ENCODE measurements at regions not wholly inside any gene's neighbourhood (a gene's known extent, or its start where the extent isn't known, plus 50 kb on each side); places are given as distances from the start of the nearest gene placed in this dataset.

- Mint-ChIP-seq H3K4me3 (no peak overlapping the region), H3K36me3 (no peaks in the 10 kb centered on the region), H3K4me1 (ENCODE audit: low read depth) (no peaks in the 10 kb centered on the region), H3K9me3 (peaks cover 13% of the 10 kb centered on the region), H3K27ac (no peak overlapping the region), H3K27me3 (no peaks in the 10 kb centered on the region)
- ChIA-PET CTCF (interaction anchor here (0.6 kb wide), 1 partner anchor 158 kb away, joined by 6 read pairs; no protein-coding TSS in a partner anchor), POLR2A (no interaction called here)
- intact Hi-C loops (cut with micrococcal nuclease) = no loop called here
- DNase-seq = no peak
Measured at GRCh38 chr5:165460911-165461310, 1955.5 kb downstream of the MAT2B start.

GRCh38 chr5:165477546-165477945 lies 1972.1 kb downstream of the MAT2B start:
- POLR2A ChIA-PET = no interaction called here

GRCh38 chr5:165495829-165496380 lies 1990.5 kb downstream of the MAT2B start:
- ChIA-PET CTCF (no interaction called here), POLR2A (no interaction called here)
- no peaks in the 10 kb centered on the region for H3K36me3 Mint-ChIP-seq
- H3K4me3 Mint-ChIP-seq = no peak overlapping the region
- H3K4me1 Mint-ChIP-seq (ENCODE audit: low read depth) = no peaks in the 10 kb centered on the region
- peaks cover 17% of the 10 kb centered on the region for H3K9me3 Mint-ChIP-seq
- no peak overlapping the region for H3K27ac Mint-ChIP-seq
- H3K27me3 Mint-ChIP-seq = no peaks in the 10 kb centered on the region
- no peak for DNase-seq
- intact Hi-C loops (cut with micrococcal nuclease) = loop anchor here (10.0 kb wide), 1 partner anchor 1931 kb away; no protein-coding TSS in a partner anchor

More at GRCh38 chr5:165477546-165477945, 1972.1 kb downstream of the MAT2B start:
- H3K4me1 Mint-ChIP-seq (ENCODE audit: low read depth) = no peaks in the 10 kb centered on the region
- H3K27ac Mint-ChIP-seq = no peak overlapping the region
- CTCF ChIA-PET = no interaction called here
- no peaks in the 10 kb centered on the region for H3K36me3 Mint-ChIP-seq
- no peak overlapping the region for H3K4me3 Mint-ChIP-seq
- H3K27me3 Mint-ChIP-seq = no peaks in the 10 kb centered on the region
- intact Hi-C loops (cut with micrococcal nuclease) = no loop called here
- DNase-seq = no peak
- peaks cover 8% of the 10 kb centered on the region for H3K9me3 Mint-ChIP-seq

- CTCF ChIA-PET = no interaction called here
- H3K36me3 Mint-ChIP-seq = no peaks in the 10 kb centered on the region
Measured at GRCh38 chr5:165497707-165498106, 1992.3 kb downstream of the MAT2B start.

GRCh38 chr5:165502893-165503691 lies 1997.7 kb downstream of the MAT2B start:
- Mint-ChIP-seq H3K36me3 (no peaks in the 10 kb centered on the region), H3K27me3 (no peaks in the 10 kb centered on the region), H3K4me1 (ENCODE audit: low read depth) (no peaks in the 10 kb centered on the region), H3K9me3 (peaks cover 13% of the 10 kb centered on the region), H3K4me3 (no peak overlapping the region), H3K27ac (no peak overlapping the region)
- ChIA-PET CTCF (no interaction called here), POLR2A (no interaction called here)
- intact Hi-C loops (cut with micrococcal nuclease) = no loop called here
- DNase-seq = no peak

More at GRCh38 chr5:165497707-165498106, 1992.3 kb downstream of the MAT2B start:
- H3K4me3 Mint-ChIP-seq = no peak overlapping the region
- no peak for DNase-seq
- POLR2A ChIA-PET = no interaction called here
- H3K27me3 Mint-ChIP-seq = no peaks in the 10 kb centered on the region
- no peaks in the 10 kb centered on the region for H3K4me1 Mint-ChIP-seq (ENCODE audit: low read depth)
- H3K9me3 Mint-ChIP-seq = peaks cover 14% of the 10 kb centered on the region
- no peak overlapping the region for H3K27ac Mint-ChIP-seq
- intact Hi-C loops (cut with micrococcal nuclease) = loop anchor here (10.0 kb wide), 1 partner anchor 1933 kb away; no protein-coding TSS in a partner anchor

- Mint-ChIP-seq H3K27ac (no peak overlapping the region), H3K36me3 (no peaks in the 10 kb centered on the region), H3K27me3 (no peaks in the 10 kb centered on the region), H3K4me3 (no peak overlapping the region), H3K4me1 (ENCODE audit: low read depth) (no peaks in the 10 kb centered on the region), H3K9me3 (peaks cover 26% of the 10 kb centered on the region)
- no peak for DNase-seq
- intact Hi-C loops (cut with micrococcal nuclease) = no loop called here
- ChIA-PET POLR2A (no interaction called here), CTCF (no interaction called here)
Measured at GRCh38 chr5:165504674-165505073, 1999.3 kb downstream of the MAT2B start.

GRCh38 chr5:165508286-165508685 lies 2002.9 kb downstream of the MAT2B start:
- intact Hi-C loops (cut with micrococcal nuclease) = no loop called here
- CTCF ChIA-PET = no interaction called here

GRCh38 chr5:165508861-165509260 lies 2003.4 kb downstream of the MAT2B start:
- H3K27ac Mint-ChIP-seq = no peak overlapping the region
- no peaks in the 10 kb centered on the region for H3K27me3 Mint-ChIP-seq
- CTCF ChIA-PET = no interaction called here
- POLR2A ChIA-PET = no interaction called here
- H3K4me1 Mint-ChIP-seq (ENCODE audit: low read depth) = no peaks in the 10 kb centered on the region
- intact Hi-C loops (cut with micrococcal nuclease) = no loop called here
- H3K4me3 Mint-ChIP-seq = no peak overlapping the region
- no peaks in the 10 kb centered on the region for H3K36me3 Mint-ChIP-seq
- H3K9me3 Mint-ChIP-seq = peaks cover 22% of the 10 kb centered on the region
- DNase-seq = no peak

More at GRCh38 chr5:165508286-165508685, 2002.9 kb downstream of the MAT2B start:
- Mint-ChIP-seq H3K4me1 (ENCODE audit: low read depth) (no peaks in the 10 kb centered on the region), H3K27me3 (no peaks in the 10 kb centered on the region), H3K4me3 (no peak overlapping the region), H3K27ac (no peak overlapping the region), H3K9me3 (peaks cover 24% of the 10 kb centered on the region), H3K36me3 (no peaks in the 10 kb centered on the region)
- POLR2A ChIA-PET = no interaction called here
- DNase-seq = no peak

GRCh38 chr5:165521816-165522610 lies 2016.6 kb downstream of the MAT2B start:
- POLR2A ChIA-PET = no interaction called here
- no peak for DNase-seq
- H3K27ac Mint-ChIP-seq = no peak overlapping the region
- H3K4me3 Mint-ChIP-seq = no peak overlapping the region
- H3K4me1 Mint-ChIP-seq (ENCODE audit: low read depth) = no peaks in the 10 kb centered on the region
- intact Hi-C loops (cut with micrococcal nuclease) = no loop called here
- no peaks in the 10 kb centered on the region for H3K36me3 Mint-ChIP-seq
- CTCF ChIA-PET = no interaction called here
- H3K9me3 Mint-ChIP-seq = peaks cover 12% of the 10 kb centered on the region
- H3K27me3 Mint-ChIP-seq = no peaks in the 10 kb centered on the region

GRCh38 chr5:165525271-165525670 lies 2019.9 kb downstream of the MAT2B start:
- no peak overlapping the region for H3K27ac Mint-ChIP-seq
- ChIA-PET CTCF (no interaction called here), POLR2A (interaction anchor here (0.5 kb wide), 1 partner anchor 1352 kb away, joined by 5 read pairs; no protein-coding TSS in a partner anchor)
- no peak for DNase-seq
- H3K4me3 Mint-ChIP-seq = no peak overlapping the region
- intact Hi-C loops (cut with micrococcal nuclease) = no loop called here
- H3K36me3 Mint-ChIP-seq = no peaks in the 10 kb centered on the region
- no peaks in the 10 kb centered on the region for H3K4me1 Mint-ChIP-seq (ENCODE audit: low read depth)
- peaks cover 28% of the 10 kb centered on the region for H3K9me3 Mint-ChIP-seq
- no peaks in the 10 kb centered on the region for H3K27me3 Mint-ChIP-seq

- POLR2A ChIA-PET = no interaction called here
- Mint-ChIP-seq H3K4me1 (ENCODE audit: low read depth) (no peaks in the 10 kb centered on the region), H3K36me3 (no peaks in the 10 kb centered on the region), H3K27me3 (no peaks in the 10 kb centered on the region), H3K4me3 (no peak overlapping the region), H3K9me3 (peaks cover 28% of the 10 kb centered on the region), H3K27ac (no peak overlapping the region)
- no peak for DNase-seq
- CTCF ChIA-PET = no interaction called here
- intact Hi-C loops (cut with micrococcal nuclease) = no loop called here
Measured at GRCh38 chr5:165526357-165526756, 2020.9 kb downstream of the MAT2B start.

GRCh38 chr5:165527577-165527976 lies 2022.2 kb downstream of the MAT2B start:
- POLR2A ChIA-PET = no interaction called here
- CTCF ChIA-PET = no interaction called here

More at GRCh38 chr5:165527577-165527976, 2022.2 kb downstream of the MAT2B start:
- Mint-ChIP-seq H3K9me3 (peaks cover 28% of the 10 kb centered on the region), H3K27ac (no peak overlapping the region), H3K4me1 (ENCODE audit: low read depth) (no peaks in the 10 kb centered on the region), H3K27me3 (no peaks in the 10 kb centered on the region), H3K4me3 (no peak overlapping the region), H3K36me3 (no peaks in the 10 kb centered on the region)
- DNase-seq = no peak
- intact Hi-C loops (cut with micrococcal nuclease) = no loop called here
